Astrocyte (in vitro differentiated cells and primary cell): ENCODE measurements at regions not wholly inside any gene's neighbourhood (a gene's known extent, or its start where the extent isn't known, plus 50 kb on each side); places are given as distances from the start of the nearest gene placed in this dataset.

Experiments
- DNase-seq: peaks from one replicate; pipeline ENCODE4 v3.0.0-alpha.2; 2010; ENCODE audit warnings: low read depth
- FAIRE-seq: peaks from 2 replicates; lab custom pipeline; 2011; peaks lifted over from hg19 to GRCh38; lab: Jason Lieb, UNC
- H2AFZ ChIP-seq: 2 replicates; pipeline ENCODE4 v1.6.0; 2012; ENCODE audit warnings: low read depth, low read length, inconsistent platforms
- H3K27ac ChIP-seq: 2 replicates; pipeline ENCODE4 v1.5.1; 2011; ENCODE audit warnings: low read depth, low read length, inconsistent platforms
- H3K27me3 ChIP-seq: 2 replicates; pipeline ENCODE4 v1.6.0; 2011; ENCODE audit warnings: low read length, inconsistent platforms; ENCODE audit not compliant: insufficient read depth
- H3K36me3 ChIP-seq: 2 replicates; pipeline ENCODE4 v1.5.1; 2011; ENCODE audit warnings: low read length, inconsistent platforms; ENCODE audit not compliant: insufficient read depth
- H3K4me1 ChIP-seq: 2 replicates; pipeline ENCODE4 v1.5.1; 2011; ENCODE audit warnings: low read length, inconsistent platforms; ENCODE audit not compliant: insufficient read depth
- H3K4me2 ChIP-seq: 2 replicates; pipeline ENCODE4 v1.6.0; 2012; ENCODE audit warnings: low read length, inconsistent platforms
- H3K4me3 ChIP-seq: 2 replicates; pipeline ENCODE4 v1.5.1; 2011; ENCODE audit warnings: low read depth, mild to moderate bottlenecking, low read length, inconsistent platforms; ENCODE audit not compliant: insufficient read depth
- H3K79me2 ChIP-seq: 2 replicates; pipeline ENCODE4 v1.6.0; 2012; ENCODE audit warnings: mild to moderate bottlenecking, low read length, inconsistent platforms; ENCODE audit not compliant: insufficient read depth
- H3K9ac ChIP-seq: 2 replicates; pipeline ENCODE4 v1.6.0; 2012; ENCODE audit warnings: mild to moderate bottlenecking, low read length, inconsistent platforms
- H3K9me3 ChIP-seq: 2 replicates; pipeline ENCODE4 v1.5.1; 2012; ENCODE audit warnings: low read depth, mild to moderate bottlenecking, low read length, inconsistent platforms; ENCODE audit not compliant: insufficient read depth
- H4K20me1 ChIP-seq: 2 replicates; pipeline ENCODE4 v1.6.0; 2012; ENCODE audit warnings: low read length, inconsistent platforms; ENCODE audit not compliant: insufficient read depth
- H3K27ac Mint-ChIP-seq: one replicate; pipeline ENCODE4 v1.8.0; 2021; ENCODE audit warnings: mild to moderate bottlenecking, mixed read lengths; ENCODE audit not compliant: unreplicated experiment
- H3K27me3 Mint-ChIP-seq: one replicate; pipeline ENCODE4 v1.8.0; 2021; ENCODE audit warnings: low read depth, mixed read lengths; ENCODE audit not compliant: unreplicated experiment
- H3K36me3 Mint-ChIP-seq: one replicate; pipeline ENCODE4 v1.8.0; 2021; ENCODE audit warnings: low read depth, mixed read lengths; ENCODE audit not compliant: unreplicated experiment
- H3K4me1 Mint-ChIP-seq: one replicate; pipeline ENCODE4 v1.8.0; 2021; ENCODE audit warnings: low read depth, mixed read lengths; ENCODE audit not compliant: unreplicated experiment
- H3K4me3 Mint-ChIP-seq: one replicate; pipeline ENCODE4 v1.8.0; 2021; ENCODE audit warnings: mild to moderate bottlenecking, moderate library complexity, mixed read lengths; ENCODE audit not compliant: unreplicated experiment
- H3K9me3 Mint-ChIP-seq: one replicate; pipeline ENCODE4 v1.8.0; 2021; ENCODE audit warnings: mild to moderate bottlenecking, mixed read lengths; ENCODE audit not compliant: unreplicated experiment
- CTCF ChIP-seq: IDR thresholded peaks from 2 replicates; pipeline ENCODE4 v1.5.1; 2011; ENCODE audit warnings: low read depth, mild to moderate bottlenecking, inconsistent platforms, low read length, moderate library complexity; ENCODE audit not compliant: insufficient read depth
- EZH2 ChIP-seq: IDR thresholded peaks from 2 replicates; pipeline ENCODE4 v1.6.1; 2012; ENCODE audit warnings: mild to moderate bottlenecking, low read length, inconsistent platforms; ENCODE audit not compliant: insufficient read depth

GRCh38 chr22:48959496-48959895 is 868.2 kb downstream of the BRD1 start:
- no peaks in the 10 kb centered on the region for H3K79me2 ChIP-seq
- H3K4me3 ChIP-seq, result no peak overlapping the region
- no peak overlapping the region for H2AFZ ChIP-seq
- no peak overlapping the region for H3K9ac ChIP-seq
- Mint-ChIP-seq H3K4me3 (no peak overlapping the region), H3K9me3 (no peaks in the 10 kb centered on the region), H3K4me1 (peaks cover 15% of the 10 kb centered on the region), H3K27me3 (peaks cover 19% of the 10 kb centered on the region), H3K36me3 (peaks cover 2% of the 10 kb centered on the region), H3K27ac (no peak overlapping the region)
- DNase-seq (no peak), FAIRE-seq (no peak)
- no peak overlapping the region for H3K4me2 ChIP-seq
- H3K27me3 ChIP-seq, result no peaks in the 10 kb centered on the region
- no peaks in the 10 kb centered on the region for H3K36me3 ChIP-seq
- peaks cover 7% of the 10 kb centered on the region for H3K9me3 ChIP-seq
- TF ChIP-seq EZH2 (no peak), CTCF (no peak)
- no peak overlapping the region for H3K27ac ChIP-seq
- no peaks in the 10 kb centered on the region for H3K4me1 ChIP-seq
- H4K20me1 ChIP-seq, result no peaks in the 10 kb centered on the region

GRCh38 chr22:48957987-48958321 is 869.7 kb downstream of the BRD1 start:
- H3K27me3 Mint-ChIP-seq, result peaks cover 29% of the 10 kb centered on the region
- Histone ChIP-seq H4K20me1 (no peaks in the 10 kb centered on the region), H3K9ac (no peak overlapping the region), H3K36me3 (no peaks in the 10 kb centered on the region), H3K27me3 (no peaks in the 10 kb centered on the region), H3K27ac (no peak overlapping the region), H3K4me1 (no peaks in the 10 kb centered on the region), H3K79me2 (no peaks in the 10 kb centered on the region), H3K4me3 (no peak overlapping the region), H3K9me3 (peaks cover 7% of the 10 kb centered on the region), H2AFZ (no peak overlapping the region), H3K4me2 (no peak overlapping the region)
- H3K4me3 Mint-ChIP-seq, result no peak overlapping the region
- no peak for DNase-seq
- H3K27ac Mint-ChIP-seq, result no peak overlapping the region
- FAIRE-seq, result no peak
- H3K9me3 Mint-ChIP-seq, result no peaks in the 10 kb centered on the region
- TF ChIP-seq CTCF (no peak), EZH2 (no peak)
- peaks cover 15% of the 10 kb centered on the region for H3K4me1 Mint-ChIP-seq
- H3K36me3 Mint-ChIP-seq, result peaks cover 2% of the 10 kb centered on the region

- Histone ChIP-seq H3K4me2 (no peak overlapping the region), H3K4me1 (no peaks in the 10 kb centered on the region), H3K79me2 (no peaks in the 10 kb centered on the region), H3K4me3 (no peak overlapping the region), H3K36me3 (no peaks in the 10 kb centered on the region), H3K9ac (no peak overlapping the region), H3K27me3 (no peaks in the 10 kb centered on the region), H3K9me3 (peaks cover 7% of the 10 kb centered on the region), H4K20me1 (no peaks in the 10 kb centered on the region), H3K27ac (no peak overlapping the region), H2AFZ (no peak overlapping the region)
- Mint-ChIP-seq H3K4me3 (no peak overlapping the region), H3K27ac (peak overlapping the region; percentile 41), H3K9me3 (no peaks in the 10 kb centered on the region), H3K36me3 (peaks cover 2% of the 10 kb centered on the region), H3K4me1 (peaks cover 15% of the 10 kb centered on the region), H3K27me3 (peaks cover 32% of the 10 kb centered on the region)
- FAIRE-seq (no peak), DNase-seq (no peak)
- TF ChIP-seq EZH2 (no peak), CTCF (no peak)
Measured at GRCh38 chr22:48957311-48957986, 870.2 kb downstream of the BRD1 start.
